ENCODE measurements at regions not wholly inside any gene's neighbourhood (a gene's known extent, or its start where the extent isn't known, plus 50 kb on each side); places are given as distances from the start of the nearest gene placed in this dataset.

DNA sequence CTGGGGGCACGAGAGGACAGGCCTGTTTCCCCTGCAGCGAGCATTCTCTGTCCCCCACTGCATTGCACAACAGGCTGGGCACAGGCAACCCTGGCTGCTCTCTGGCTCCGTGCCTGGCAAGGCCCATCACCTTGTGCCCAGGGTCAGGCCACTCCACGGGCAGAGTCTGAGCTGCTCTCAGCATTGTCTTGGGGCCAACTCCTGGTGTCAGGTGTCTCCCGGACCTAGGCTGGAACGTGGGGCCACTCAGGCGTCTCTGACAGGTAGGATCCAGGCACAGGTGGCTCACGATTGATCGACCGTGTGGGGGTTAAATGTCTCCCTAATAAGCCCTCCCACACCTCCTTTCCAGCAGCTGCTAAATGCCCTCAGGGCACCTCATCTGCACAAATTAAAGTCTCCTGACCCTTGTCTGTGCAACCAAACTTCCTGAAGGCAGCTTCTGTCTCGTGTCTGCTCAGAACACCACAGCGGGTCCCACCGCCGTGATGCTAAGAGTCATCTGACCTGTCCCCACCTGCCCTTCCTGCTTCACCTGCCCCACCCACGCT lies 66.6 kb upstream of the GPC1 start:
- DNase-seq: no peak
- no peak for TF ChIP-seq CTCF (IDR thresholded peaks at IDR 0.05; ENCODE audit: low read depth, low read length)
- Histone ChIP-seq H3K9me3 (ENCODE audit: severe bottlenecking) (no peaks in the 10 kb centered on the region), H3K36me3 (no peaks in the 10 kb centered on the region), H3K27me3 (ENCODE audit: insufficient read depth, low read depth, severe bottlenecking) (no peaks in the 10 kb centered on the region), H3K27ac (no peak overlapping the region), H3K4me3 (ENCODE audit: low read depth, low read length) (no peak overlapping the region)

DNA sequence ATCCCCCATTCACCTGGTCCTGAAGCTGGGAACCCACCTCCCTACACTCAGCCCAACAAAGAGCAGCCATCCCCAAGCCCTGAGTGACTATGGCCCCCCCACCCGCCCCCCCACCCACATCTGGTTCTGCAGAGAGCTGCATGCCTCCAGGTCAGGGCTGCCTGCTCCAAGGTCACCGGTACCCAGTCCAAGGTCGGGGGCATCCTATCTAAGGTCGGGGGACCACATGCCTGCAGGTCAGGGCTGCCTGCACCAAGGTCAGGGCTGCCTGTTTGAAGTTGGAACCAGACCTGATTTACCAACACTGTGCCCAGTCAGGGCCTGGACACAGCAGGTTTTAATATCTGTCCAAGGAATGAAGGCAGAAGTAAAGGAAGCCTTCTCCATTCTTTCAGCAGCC lies 66.1 kb upstream of the GPC1 start:
- Histone ChIP-seq H3K4me3 (ENCODE audit: low read depth, low read length) (no peak overlapping the region), H3K36me3 (no peaks in the 10 kb centered on the region), H3K27me3 (ENCODE audit: insufficient read depth, low read depth, severe bottlenecking) (no peaks in the 10 kb centered on the region), H3K27ac (no peak overlapping the region), H3K9me3 (ENCODE audit: severe bottlenecking) (no peaks in the 10 kb centered on the region)
- TF ChIP-seq CTCF (IDR thresholded peaks at IDR 0.05; ENCODE audit: low read depth, low read length): no peak
- DNase-seq: no peak

- no peaks in the 10 kb centered on the region for H3K36me3 ChIP-seq
Observed at GRCh38 chr2:240369801-240370585, 65.5 kb upstream of the GPC1 start.

DNA sequence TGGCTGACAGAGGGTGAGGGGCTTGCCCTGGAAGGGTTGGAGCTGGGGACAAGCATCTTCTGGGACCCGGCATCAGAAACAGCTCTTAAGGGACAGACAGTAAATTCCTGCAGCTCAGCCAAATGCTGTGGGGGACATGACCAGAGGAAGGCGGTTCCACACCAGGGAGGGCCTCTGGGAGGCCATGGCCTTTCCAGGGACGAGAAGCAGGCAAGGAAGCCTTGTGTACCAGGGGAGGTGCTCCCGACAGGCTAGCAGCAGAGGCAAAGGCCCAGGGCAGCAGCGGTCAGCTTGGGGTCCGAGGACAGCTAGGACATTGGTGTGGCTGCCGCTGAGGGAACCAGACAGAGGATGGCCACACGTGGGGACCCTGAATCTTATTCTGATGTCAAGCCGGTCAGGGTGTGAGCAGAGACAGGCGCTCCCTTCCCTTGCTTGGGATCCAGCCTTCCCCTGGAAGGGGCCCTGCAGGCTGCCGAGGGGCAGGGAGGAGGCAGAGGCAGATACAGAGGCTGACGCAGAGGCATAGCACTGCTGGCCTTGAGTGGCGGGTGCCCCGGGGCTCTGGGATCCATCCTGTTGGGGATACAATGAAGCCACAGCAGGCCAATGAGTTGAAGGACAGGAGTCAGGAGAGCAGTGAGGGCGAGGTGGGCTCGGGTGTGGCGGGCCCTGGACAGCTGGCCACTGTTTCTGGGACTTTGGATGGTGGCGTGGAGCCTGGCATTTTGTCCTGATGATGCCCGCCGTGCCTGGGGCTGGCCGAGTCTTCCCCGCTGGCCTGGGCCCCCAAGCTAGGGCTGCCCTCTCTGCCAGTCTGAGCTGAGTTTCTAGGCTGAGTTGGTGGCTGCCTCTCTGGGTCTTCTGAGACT lies 64.1 kb upstream of the GPC1 start:
- no peaks in the 10 kb centered on the region for H3K36me3 ChIP-seq

More at GRCh38 chr2:240369801-240370585, 65.5 kb upstream of the GPC1 start:
- H3K4me3 ChIP-seq (ENCODE audit: low read depth, low read length): no peak overlapping the region
- DNase-seq: no peak
- no peaks in the 10 kb centered on the region for H3K27me3 ChIP-seq (ENCODE audit: insufficient read depth, low read depth, severe bottlenecking)
- H3K9me3 ChIP-seq (ENCODE audit: severe bottlenecking): no peaks in the 10 kb centered on the region
- no peak overlapping the region for H3K27ac ChIP-seq
- no peak for TF ChIP-seq CTCF (IDR thresholded peaks at IDR 0.05; ENCODE audit: low read depth, low read length)

GRCh38 chr2:240372101-240372500 lies 63.4 kb upstream of the GPC1 start:
- no peaks in the 10 kb centered on the region for H3K9me3 ChIP-seq (ENCODE audit: severe bottlenecking)
- no peak overlapping the region for H3K27ac ChIP-seq
- DNase-seq: no peak
- H3K36me3 ChIP-seq: no peaks in the 10 kb centered on the region
- no peak for TF ChIP-seq CTCF (IDR thresholded peaks at IDR 0.05; ENCODE audit: low read depth, low read length)
- H3K4me3 ChIP-seq (ENCODE audit: low read depth, low read length): no peak overlapping the region
- H3K27me3 ChIP-seq (ENCODE audit: insufficient read depth, low read depth, severe bottlenecking): no peaks in the 10 kb centered on the region

More for the DNA sequence above, 64.1 kb upstream of the GPC1 start:
- H3K27ac ChIP-seq: no peak overlapping the region
- no peaks in the 10 kb centered on the region for H3K27me3 ChIP-seq (ENCODE audit: insufficient read depth, low read depth, severe bottlenecking)
- no peak overlapping the region for H3K4me3 ChIP-seq (ENCODE audit: low read depth, low read length)
- H3K9me3 ChIP-seq (ENCODE audit: severe bottlenecking): no peaks in the 10 kb centered on the region
- no peak for TF ChIP-seq CTCF (IDR thresholded peaks at IDR 0.05; ENCODE audit: low read depth, low read length)
- DNase-seq: no peak
